Osteoblast (primary cell): ENCODE measurements at regions not wholly inside any gene's neighbourhood (a gene's known extent, or its start where the extent isn't known, plus 50 kb on each side); places are given as distances from the start of the nearest gene placed in this dataset.

Experiments
- DNase-seq: peaks from one replicate; pipeline ENCODE4 v3.0.0; 2011; ENCODE audit warnings: low spot score, mixed read lengths; ENCODE audit not compliant: insufficient read length; ENCODE audit errors: missing footprints
- H2AFZ ChIP-seq: 2 replicates; pipeline ENCODE4 v1.6.0; 2011; ENCODE audit warnings: mild to moderate bottlenecking, low read length
- H3K27ac ChIP-seq: 2 replicates; pipeline ENCODE4 v1.5.1; 2011; ENCODE audit warnings: mild to moderate bottlenecking, low read depth, low read length, moderate library complexity
- H3K27me3 ChIP-seq: 2 replicates; pipeline ENCODE4 v1.6.0; 2012; ENCODE audit warnings: mild to moderate bottlenecking, control low read depth, inconsistent platforms, low read length, moderate library complexity; ENCODE audit not compliant: insufficient read depth
- H3K36me3 ChIP-seq: 2 replicates; pipeline ENCODE4 v1.5.1; 2011; ENCODE audit warnings: mild to moderate bottlenecking, low read length, control low read depth, moderate library complexity; ENCODE audit not compliant: insufficient read depth
- H3K4me1 ChIP-seq: 2 replicates; pipeline ENCODE4 v1.5.1; 2011; ENCODE audit warnings: mild to moderate bottlenecking, low read length, control low read depth, moderate library complexity; ENCODE audit not compliant: insufficient read depth
- H3K4me2 ChIP-seq: 2 replicates; pipeline ENCODE4 v1.6.0; 2011; ENCODE audit warnings: mild to moderate bottlenecking, low read length; ENCODE audit not compliant: insufficient read depth
- H3K4me3 ChIP-seq: fragments of 200-600 bp; sonication (generic); 3 replicates; pipeline ENCODE4 v1.5.1; 2012; ENCODE audit warnings: mild to moderate bottlenecking, low read length, inconsistent platforms; ENCODE audit not compliant: insufficient read depth
- H3K79me2 ChIP-seq: 2 replicates; pipeline ENCODE4 v1.6.0; 2012; ENCODE audit warnings: mild to moderate bottlenecking, low read length, control low read depth, inconsistent platforms; ENCODE audit not compliant: insufficient read depth
- H3K9me3 ChIP-seq: 2 replicates; pipeline ENCODE4 v1.5.1; 2011; ENCODE audit warnings: low read depth, low read length, control low read depth
- H4K20me1 ChIP-seq: 2 replicates; pipeline ENCODE4 v1.6.0; 2012; ENCODE audit warnings: mild to moderate bottlenecking, low read length, control low read depth; ENCODE audit not compliant: insufficient read depth
- CTCF ChIP-seq: IDR thresholded peaks from 2 replicates; pipeline ENCODE4 v1.5.1; 2011; ENCODE audit warnings: mild to moderate bottlenecking, low read depth, low read length, moderate library complexity; ENCODE audit errors: extremely low read depth

DNA sequence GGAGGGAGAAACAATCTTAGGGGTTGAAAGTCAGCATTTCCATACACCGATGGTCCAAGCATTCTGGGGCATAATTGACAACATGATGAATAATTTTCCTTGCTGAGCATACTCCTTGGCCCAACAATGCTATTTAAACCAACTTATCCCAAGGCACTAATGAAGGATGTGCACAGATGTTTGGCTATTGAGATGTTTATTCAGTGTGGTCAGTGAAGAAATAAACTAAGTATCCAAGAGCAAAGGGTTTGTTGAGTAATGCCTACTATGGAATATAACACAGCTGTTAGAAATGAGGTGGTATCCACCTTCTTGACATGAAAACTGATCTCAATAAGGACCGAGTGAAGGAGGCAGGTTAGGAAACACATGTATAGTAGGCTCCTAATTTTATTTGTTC is 53.9 kb upstream of the RAB6D start:
- Histone ChIP-seq H3K27me3 (peaks cover 15% of the 10 kb centered on the region), H3K79me2 (no peaks in the 10 kb centered on the region), H3K4me2 (no peak overlapping the region), H3K9me3 (no peaks in the 10 kb centered on the region), H3K4me3 (no peak overlapping the region), H3K36me3 (no peaks in the 10 kb centered on the region), H3K4me1 (no peaks in the 10 kb centered on the region), H4K20me1 (no peaks in the 10 kb centered on the region), H3K27ac (no peak overlapping the region), H2AFZ (no peak overlapping the region)
- TF ChIP-seq CTCF = no peak
- no peak for DNase-seq

DNA sequence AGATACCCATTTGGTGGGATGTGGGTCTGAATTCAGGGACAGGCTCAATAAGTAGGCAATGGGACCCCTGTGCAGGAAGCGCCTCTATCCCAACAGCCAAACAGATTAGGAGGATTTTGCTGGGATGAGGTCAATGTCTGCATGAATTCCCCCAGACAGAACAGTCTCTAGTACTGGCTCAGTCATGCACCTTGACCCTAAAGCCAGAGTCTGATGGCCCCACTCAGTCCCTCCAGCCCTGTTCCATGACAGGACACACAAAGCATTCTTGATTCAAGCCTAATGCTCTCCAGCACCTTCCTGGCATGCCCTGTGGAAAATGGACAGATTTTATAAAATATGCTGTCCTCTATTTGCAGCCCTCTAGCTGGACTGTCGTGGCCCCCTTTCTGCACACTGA is 49.8 kb upstream of the RAB6D start:
- no peaks in the 10 kb centered on the region for H3K9me3 ChIP-seq
- no peak overlapping the region for H3K27ac ChIP-seq
- H3K27me3 ChIP-seq = peaks cover 6% of the 10 kb centered on the region
- no peak overlapping the region for H3K4me3 ChIP-seq
- H2AFZ ChIP-seq = no peak overlapping the region
- H4K20me1 ChIP-seq = no peaks in the 10 kb centered on the region
- H3K36me3 ChIP-seq = no peaks in the 10 kb centered on the region
- no peak for DNase-seq
- no peak for TF ChIP-seq CTCF
- H3K4me1 ChIP-seq = no peaks in the 10 kb centered on the region
- no peaks in the 10 kb centered on the region for H3K79me2 ChIP-seq
- no peak overlapping the region for H3K4me2 ChIP-seq
